Gastrocnemius medialis (tissue), 4 donors: ENCODE measurements at regions not wholly inside any gene's neighbourhood (a gene's known extent, or its start where the extent isn't known, plus 50 kb on each side); places are given as distances from the start of the nearest gene placed in this dataset.
"Not testable (repeated sequence)": the region's sequence is repeated elsewhere in the genome, so short reads cannot be mapped to it uniquely, and the experiment has no call there.

Experiments used
- ATAC-seq, 2 donors: fragments of 150-250 bp; one replicate each; pipeline ENCODE4 v1.9.1; 2016
- DNase-seq, 2 donors: peaks; one replicate each; pipeline ENCODE4 v3.0.0-alpha.2; 2019
- H3K27ac ChIP-seq, 4 donors: fragments of 200-600 bp; sonication (generic); 1 replicate in 1 of 4; 2 replicates in 3 of 4; pipeline ENCODE4 v1.5.1; 2016 to 2018; ENCODE audit warnings: mild to moderate bottlenecking in 2 of 4, moderate library complexity in 1 of 4
- H3K27me3 ChIP-seq, 3 donors: fragments of 200-600 bp; sonication (generic) in 2 of 3; 1 replicate in 1 of 3; 2 replicates in 2 of 3; pipeline versions ENCODE4 v1.5.1 to v1.6.0; 2016 to 2019; ENCODE audit warnings: mild to moderate bottlenecking in 1 of 3, moderate library complexity in 1 of 3
- H3K36me3 ChIP-seq, 2 donors: fragments of 200-600 bp; sonication (generic) in 1 of 2; one replicate each; pipeline ENCODE4 v1.5.1; 2017 to 2018
- H3K4me1 ChIP-seq, 2 donors: fragments of 200-600 bp; sonication (generic) in 1 of 2; one replicate each; pipeline ENCODE4 v1.5.1; 2016 to 2017; ENCODE audit warnings: mild to moderate bottlenecking in 2 of 2
- H3K4me3 ChIP-seq, 4 donors: fragments of 200-600 bp; sonication (generic) in 3 of 4; 1 replicate in 1 of 4; 2 replicates in 3 of 4; pipeline ENCODE4 v1.5.1; 2016 to 2019; ENCODE audit warnings: mild to moderate bottlenecking in 2 of 4
- H3K9me3 ChIP-seq, 3 donors: fragments of 200-600 bp; sonication (generic) in 2 of 3; 1 replicate in 1 of 3; 2 replicates in 2 of 3; pipeline ENCODE4 v1.5.1; 2016 to 2019
- POLR2A ChIP-seq, 2 donors: fragments of 450-650 bp; IDR thresholded peaks; one replicate each; pipeline ENCODE4 v1.6.1; 2017; ENCODE audit warnings: antibody characterized with exemption in 2 of 2, mild to moderate bottlenecking in 2 of 2, moderate library complexity in 2 of 2
- in situ Hi-C, 4 donors: fragments of 200-750 bp; cut with MboI; loops; one replicate each; pipeline versions ENCODE4 v1.15.0 to v1.8.0; 2017; ENCODE audit warnings: low sequenced_read_pairs in 4 of 4
- intact Hi-C: fragments of 100-400 bp; cut with DNase I; formaldehyde crosslinking; loops from one replicate; pipeline ENCODE4 v1.15.1; 2023; ENCODE audit warnings: low total_unique reads
- TF ChIP-seq, protein P1 (sequence below), 5 experiments: fragments of 450-650 bp in 3 of 5; fragments of 200-600 bp in 2 of 5; sonication (generic) in 2 of 5; IDR thresholded peaks in 4 of 5; conservative IDR thresholded peaks in 1 of 5; 1 replicate in 4 of 5; 2 replicates in 1 of 5; pipeline ENCODE4 v1.5.1; 2016 to 2019; ENCODE audit warnings: antibody characterized with exemption in 5 of 5, mild to moderate bottlenecking in 3 of 5, moderate library complexity in 3 of 5

DNA sequence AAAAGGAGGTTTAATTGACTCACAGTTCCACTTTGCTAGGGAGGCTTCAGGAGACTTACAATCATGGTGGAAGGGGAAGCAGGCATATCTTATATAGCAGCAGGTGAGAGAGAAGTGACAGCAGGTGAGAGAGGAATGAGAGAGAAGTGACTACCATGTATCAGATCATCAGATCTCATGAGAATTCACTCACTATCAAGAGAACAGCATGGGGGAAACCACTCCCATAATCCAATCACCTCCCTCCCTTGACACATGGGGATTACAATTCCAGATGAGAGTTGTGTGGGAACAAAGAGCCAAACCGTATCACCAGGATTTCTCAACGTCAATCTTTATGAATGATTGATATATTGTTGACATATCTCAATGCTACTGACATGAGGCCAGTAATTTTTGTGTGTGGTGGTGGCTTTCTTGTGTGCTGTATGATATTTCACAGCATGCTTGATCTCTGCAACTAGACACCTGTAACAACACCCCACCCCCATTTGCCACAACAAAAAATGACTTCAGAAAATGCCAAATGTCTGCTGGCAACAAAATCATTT is 1470.9 kb upstream of the SEL1L start:
- H3K4me1 ChIP-seq = no peaks in the 10 kb centered on the region
- no peaks in the 10 kb centered on the region for H3K27me3 ChIP-seq
- ATAC-seq (no peak), DNase-seq (no peak)
- intact Hi-C loops (no loop called here), in situ Hi-C loops (no loop called here)
- no peak overlapping the region for H3K27ac ChIP-seq
- H3K36me3 ChIP-seq = no peaks in the 10 kb centered on the region
- TF ChIP-seq, protein P1, sequence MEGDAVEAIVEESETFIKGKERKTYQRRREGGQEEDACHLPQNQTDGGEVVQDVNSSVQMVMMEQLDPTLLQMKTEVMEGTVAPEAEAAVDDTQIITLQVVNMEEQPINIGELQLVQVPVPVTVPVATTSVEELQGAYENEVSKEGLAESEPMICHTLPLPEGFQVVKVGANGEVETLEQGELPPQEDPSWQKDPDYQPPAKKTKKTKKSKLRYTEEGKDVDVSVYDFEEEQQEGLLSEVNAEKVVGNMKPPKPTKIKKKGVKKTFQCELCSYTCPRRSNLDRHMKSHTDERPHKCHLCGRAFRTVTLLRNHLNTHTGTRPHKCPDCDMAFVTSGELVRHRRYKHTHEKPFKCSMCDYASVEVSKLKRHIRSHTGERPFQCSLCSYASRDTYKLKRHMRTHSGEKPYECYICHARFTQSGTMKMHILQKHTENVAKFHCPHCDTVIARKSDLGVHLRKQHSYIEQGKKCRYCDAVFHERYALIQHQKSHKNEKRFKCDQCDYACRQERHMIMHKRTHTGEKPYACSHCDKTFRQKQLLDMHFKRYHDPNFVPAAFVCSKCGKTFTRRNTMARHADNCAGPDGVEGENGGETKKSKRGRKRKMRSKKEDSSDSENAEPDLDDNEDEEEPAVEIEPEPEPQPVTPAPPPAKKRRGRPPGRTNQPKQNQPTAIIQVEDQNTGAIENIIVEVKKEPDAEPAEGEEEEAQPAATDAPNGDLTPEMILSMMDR (IDR thresholded peaks at IDR 0.05 in 4 of 5, conservative IDR thresholded peaks at IDR 0.05 in 1 of 5) = no peak
- no peak for TF ChIP-seq POLR2A (IDR thresholded peaks at IDR 0.05)
- no peaks in the 10 kb centered on the region for H3K9me3 ChIP-seq
- H3K4me3 ChIP-seq = no peak overlapping the region

DNA sequence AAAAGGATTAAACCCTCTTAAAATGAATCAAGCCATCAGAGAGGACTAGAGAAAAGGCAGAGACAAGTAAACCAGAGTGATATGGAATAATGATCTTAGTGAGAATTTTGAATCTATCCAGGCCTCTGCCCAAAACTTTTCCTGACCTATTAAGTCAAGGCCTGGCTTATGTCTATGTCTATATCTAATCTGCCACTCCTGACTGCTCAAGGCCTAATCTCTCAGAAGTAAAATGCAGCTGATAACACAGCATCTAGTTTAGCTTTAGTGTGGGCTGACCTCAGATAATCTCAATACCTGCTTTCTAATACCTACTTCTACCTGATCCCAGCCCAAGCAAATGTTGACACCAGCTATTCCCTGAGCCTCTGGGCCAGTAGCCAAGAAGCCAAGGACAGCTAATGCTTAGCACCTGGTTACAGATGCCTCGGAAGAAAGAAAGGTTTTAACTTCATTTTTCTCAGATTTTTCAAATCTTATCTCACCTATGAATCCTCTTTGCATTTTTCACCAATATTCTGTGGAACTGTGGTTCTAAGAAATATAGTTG is 1472.5 kb upstream of the SEL1L start:
- Histone ChIP-seq H3K27ac (no peak overlapping the region), H3K27me3 (no peaks in the 10 kb centered on the region), H3K4me1 (no peaks in the 10 kb centered on the region), H3K4me3 (no peak overlapping the region), H3K9me3 (no peaks in the 10 kb centered on the region), H3K36me3 (no peaks in the 10 kb centered on the region)
- intact Hi-C loops = no loop called here
- DNase-seq = no peak
- TF ChIP-seq, protein P1 (IDR thresholded peaks at IDR 0.05 in 4 of 5, conservative IDR thresholded peaks at IDR 0.05 in 1 of 5) = no peak
- no peak for TF ChIP-seq POLR2A (IDR thresholded peaks at IDR 0.05)
- in situ Hi-C loops = no loop called here
- no peak for ATAC-seq

DNA sequence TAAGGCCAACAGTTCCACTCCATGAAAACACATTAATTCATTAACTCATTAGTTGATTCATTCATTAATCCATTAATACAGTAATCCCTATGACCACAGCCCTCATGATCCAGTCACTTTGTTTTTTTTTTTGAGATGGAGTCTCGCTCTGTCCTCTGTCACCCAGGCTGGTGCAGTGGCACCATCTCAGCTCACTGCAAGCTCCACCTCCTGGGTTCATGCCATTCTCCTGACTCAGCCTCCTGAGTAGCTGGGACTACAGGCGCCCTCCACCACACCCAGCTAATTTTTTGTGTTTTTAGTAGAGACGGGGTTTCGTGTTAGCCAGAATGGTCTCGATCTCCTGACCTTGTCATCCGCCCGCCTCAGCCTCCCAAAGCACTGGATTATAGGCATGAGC is 1473.4 kb upstream of the SEL1L start:
- ATAC-seq, H3K27me3 ChIP-seq, H3K4me3 ChIP-seq, H3K4me1 ChIP-seq, H3K36me3 ChIP-seq, H3K27ac ChIP-seq, DNase-seq, H3K9me3 ChIP-seq, in situ Hi-C loops, intact Hi-C loops: not testable (repeated sequence)

DNA sequence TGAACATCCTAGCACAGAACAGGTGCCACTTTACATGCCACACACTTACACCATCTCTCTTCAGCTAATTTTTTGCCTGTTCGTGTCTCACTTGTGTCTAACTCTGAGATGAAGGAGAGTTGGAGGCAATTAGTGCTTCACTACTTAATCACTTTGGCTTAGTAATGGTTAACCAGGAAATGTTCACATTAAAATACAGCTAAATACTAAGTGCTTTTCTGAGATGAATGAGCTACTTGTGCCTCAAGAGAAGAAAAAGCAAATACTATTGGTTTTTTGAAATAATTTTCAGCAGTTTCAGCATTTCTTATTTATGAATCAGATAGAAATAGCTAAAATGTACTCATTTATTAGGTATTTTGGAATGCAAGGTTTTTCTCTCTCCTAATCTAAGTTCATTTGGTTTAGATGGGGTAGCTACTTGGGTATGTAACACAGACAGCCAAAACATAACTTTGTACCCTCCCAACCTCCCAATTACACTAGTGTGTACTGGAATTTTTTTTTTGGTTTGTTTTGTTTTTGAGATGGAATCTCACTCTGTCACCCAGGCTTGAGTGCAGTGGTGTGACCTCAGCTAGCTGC is 1474.1 kb upstream of the SEL1L start:
- in situ Hi-C loops (no loop called here), intact Hi-C loops (no loop called here)
- Histone ChIP-seq H3K4me3 (no peak overlapping the region), H3K36me3 (no peaks in the 10 kb centered on the region), H3K27ac (no peak overlapping the region), H3K27me3 (no peaks in the 10 kb centered on the region), H3K4me1 (no peaks in the 10 kb centered on the region), H3K9me3 (no peaks in the 10 kb centered on the region)
- no peak for DNase-seq
- no peak for TF ChIP-seq POLR2A (IDR thresholded peaks at IDR 0.05)
- TF ChIP-seq, protein P1 (IDR thresholded peaks at IDR 0.05 in 4 of 5, conservative IDR thresholded peaks at IDR 0.05 in 1 of 5) = no peak
- ATAC-seq = no peak

GRCh38 chr14:83017296-83017695 is 1483.6 kb upstream of the SEL1L start:
- intact Hi-C loops (no loop called here), in situ Hi-C loops (no loop called here)
- no peak for TF ChIP-seq POLR2A (IDR thresholded peaks at IDR 0.05)
- TF ChIP-seq, protein P1 (IDR thresholded peaks at IDR 0.05 in 4 of 5, conservative IDR thresholded peaks at IDR 0.05 in 1 of 5) = no peak
- Histone ChIP-seq H3K4me3 (no peak overlapping the region), H3K4me1 (no peaks in the 10 kb centered on the region), H3K27ac (no peak overlapping the region), H3K9me3 (no peaks in the 10 kb centered on the region), H3K27me3 (no peaks in the 10 kb centered on the region), H3K36me3 (no peaks in the 10 kb centered on the region)
- ATAC-seq (no peak), DNase-seq (no peak)
